HG03432 (cell line): ENCODE measurements at regions not wholly inside any gene's neighbourhood (a gene's known extent, or its start where the extent isn't known, plus 50 kb on each side); places are given as distances from the start of the nearest gene placed in this dataset.
"Not testable (repeated sequence)": the region's sequence is repeated elsewhere in the genome, so short reads cannot be mapped to it uniquely, and the experiment has no call there.

ENCODE experiments used
- ATAC-seq: cut with Tn5 transposase; IDR thresholded peaks from one replicate; pipeline ENCODE4 v1.9.1; 2021; ENCODE audit warnings: mild to moderate bottlenecking, moderate library complexity; ENCODE audit not compliant: unreplicated experiment

DNA sequence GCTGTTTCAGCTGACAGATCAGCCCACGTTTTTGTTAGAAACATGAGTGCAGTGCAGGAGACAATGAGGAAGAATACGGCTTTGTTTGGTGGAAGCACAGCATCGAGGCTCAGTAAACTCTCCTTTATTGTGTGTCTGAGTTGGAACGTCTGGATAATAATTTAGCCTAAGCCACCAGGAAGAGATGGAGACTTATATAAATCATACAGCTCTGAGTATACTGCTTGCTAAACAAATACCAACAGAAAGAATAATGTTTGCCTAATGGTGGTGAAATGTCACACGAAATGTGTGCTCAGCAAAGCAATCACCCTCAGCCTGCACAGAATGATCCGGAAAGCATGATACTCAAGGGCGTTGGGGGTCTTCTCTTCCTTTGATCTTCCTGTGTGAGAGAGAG, 664.1 kb upstream of the ADARB2 start:
- no peak for ATAC-seq

- ATAC-seq, result no peak
These were observed 662.2 kb upstream of the ADARB2 start for GRCh38 chr10:2399482-2399881.

DNA sequence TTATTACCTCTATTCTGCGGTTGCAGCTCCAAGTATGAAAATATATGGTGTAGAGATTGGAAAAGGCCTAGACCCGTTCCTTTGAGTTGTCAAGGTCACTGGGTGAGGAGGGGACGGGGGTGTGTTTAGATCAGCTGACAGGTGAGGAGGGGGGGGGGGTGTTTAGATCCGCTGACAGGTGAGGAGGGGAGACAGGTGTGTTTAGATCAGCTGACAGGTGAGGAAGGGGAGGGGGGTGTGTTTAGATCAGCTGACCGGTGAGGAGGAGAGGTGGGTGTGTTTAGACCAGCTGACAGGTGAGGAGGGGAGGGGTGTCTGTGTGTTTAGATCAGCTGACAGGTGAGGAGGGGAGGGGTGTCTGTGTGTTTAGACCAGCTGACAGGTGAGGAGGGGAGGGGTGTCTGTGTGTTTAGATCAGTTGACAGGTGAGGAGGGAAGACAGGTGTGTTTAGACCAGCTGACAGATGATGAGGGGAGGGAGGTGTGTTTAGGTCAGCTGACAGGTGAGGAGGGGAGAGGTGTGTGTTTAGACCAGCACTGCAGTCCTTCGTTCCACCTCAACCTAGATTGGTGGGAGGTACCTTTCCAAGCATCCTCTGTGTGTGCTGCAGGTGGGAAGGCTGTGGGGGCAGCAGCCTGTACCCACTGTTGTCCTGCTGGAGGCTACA, 655.0 kb upstream of the ADARB2 start:
- ATAC-seq, result no peak

DNA sequence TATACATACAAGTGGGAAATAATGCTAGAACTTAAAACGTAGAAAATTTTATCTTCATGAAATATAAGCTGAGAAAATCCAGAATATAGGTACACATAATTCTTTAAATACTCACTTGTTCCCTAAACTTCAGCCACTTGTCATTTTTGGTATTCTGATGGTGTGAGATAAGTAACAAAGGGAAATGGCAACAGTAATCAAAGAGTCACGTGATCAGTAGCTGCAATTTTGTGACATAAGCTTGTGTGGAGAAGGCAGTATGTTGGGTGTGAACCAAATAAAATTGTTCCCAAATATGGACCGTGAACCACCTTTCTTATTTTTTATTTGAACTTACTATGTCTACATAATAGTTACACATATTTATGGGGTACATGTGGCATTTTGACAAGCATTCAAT, 650.3 kb upstream of the ADARB2 start:
- no peak for ATAC-seq

- ATAC-seq, result no peak
These were observed 649.9 kb upstream of the ADARB2 start for GRCh38 chr10:2387261-2387660.

DNA sequence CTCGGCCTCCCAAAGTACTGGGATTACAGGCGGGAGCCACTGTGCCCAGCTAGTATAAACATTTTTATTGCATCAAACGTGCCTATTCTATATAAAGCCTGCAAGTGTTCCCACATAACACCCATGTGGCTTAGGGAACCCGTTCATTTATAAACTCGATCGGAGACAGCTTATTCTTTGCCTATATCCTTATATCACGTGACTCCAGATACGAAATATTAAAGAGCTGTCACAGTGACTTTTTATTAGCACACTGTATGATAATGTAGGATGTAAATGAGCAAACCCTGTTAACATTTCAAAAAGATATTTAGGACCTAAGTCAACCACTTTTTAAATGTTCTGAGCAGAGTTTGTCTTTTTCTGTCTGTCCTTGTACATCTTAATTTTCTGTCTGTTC, 642.9 kb upstream of the ADARB2 start:
- ATAC-seq, result no peak

DNA sequence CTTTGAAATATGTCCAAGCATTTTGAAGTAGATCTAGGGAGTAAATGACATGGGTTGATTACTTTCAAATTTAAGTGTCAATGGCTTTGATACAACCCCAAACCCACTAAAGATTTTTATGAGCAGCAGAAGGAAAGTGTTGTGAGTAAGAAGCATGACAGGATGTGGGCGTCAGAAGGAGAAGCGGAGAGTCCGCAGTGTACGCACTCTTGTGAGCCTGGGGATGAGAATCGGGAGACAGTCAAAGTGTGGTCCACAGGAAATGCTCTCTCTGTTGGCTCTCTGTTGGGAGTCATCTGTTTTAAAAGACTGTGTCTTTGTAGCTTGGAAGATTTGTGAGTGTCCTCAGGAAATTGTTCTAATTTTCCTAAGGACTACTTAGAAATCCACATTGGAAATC, 629.8 kb upstream of the ADARB2 start:
- no peak for ATAC-seq

DNA sequence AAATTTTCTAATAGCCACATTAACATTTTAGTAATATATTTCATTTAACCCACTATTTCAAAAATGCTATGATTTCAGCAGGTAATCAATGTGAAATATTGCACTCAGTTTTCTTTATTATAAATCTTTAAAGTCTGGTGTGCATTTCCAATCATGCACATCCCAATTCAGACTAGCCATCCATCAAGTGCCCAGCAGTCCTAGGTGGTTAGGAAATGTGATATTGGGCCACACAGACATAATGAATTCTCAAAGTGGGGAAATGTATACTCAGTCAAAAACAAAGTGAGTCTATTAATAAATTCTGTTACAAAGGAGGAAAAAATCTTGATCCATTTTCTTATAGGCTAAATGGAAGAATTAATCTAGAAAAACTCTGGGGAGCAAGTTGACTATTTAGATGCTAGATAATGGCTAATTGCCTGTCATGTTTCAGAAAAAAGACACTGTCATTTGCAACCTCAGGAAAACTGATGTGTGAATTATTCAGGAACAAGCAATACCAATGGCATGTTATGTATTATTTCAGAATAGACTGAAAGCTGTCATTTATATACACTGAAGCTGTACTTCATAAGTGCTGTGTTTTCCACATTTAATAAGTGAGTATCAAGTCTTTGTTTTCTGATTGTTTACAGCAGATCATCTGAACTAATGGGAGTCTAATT, 629.1 kb upstream of the ADARB2 start:
- ATAC-seq, result no peak

- no peak for ATAC-seq
These were observed 625.0 kb upstream of the ADARB2 start for GRCh38 chr10:2362331-2362730.

GRCh38 chr10:2358586-2358985, 621.3 kb upstream of the ADARB2 start:
- no peak for ATAC-seq

- ATAC-seq, result no peak
These were observed 619.3 kb upstream of the ADARB2 start for GRCh38 chr10:2356670-2357069.

GRCh38 chr10:2351566-2351965, 614.2 kb upstream of the ADARB2 start:
- ATAC-seq, result no peak

GRCh38 chr10:2342206-2342605, 604.9 kb upstream of the ADARB2 start:
- no peak for ATAC-seq

DNA sequence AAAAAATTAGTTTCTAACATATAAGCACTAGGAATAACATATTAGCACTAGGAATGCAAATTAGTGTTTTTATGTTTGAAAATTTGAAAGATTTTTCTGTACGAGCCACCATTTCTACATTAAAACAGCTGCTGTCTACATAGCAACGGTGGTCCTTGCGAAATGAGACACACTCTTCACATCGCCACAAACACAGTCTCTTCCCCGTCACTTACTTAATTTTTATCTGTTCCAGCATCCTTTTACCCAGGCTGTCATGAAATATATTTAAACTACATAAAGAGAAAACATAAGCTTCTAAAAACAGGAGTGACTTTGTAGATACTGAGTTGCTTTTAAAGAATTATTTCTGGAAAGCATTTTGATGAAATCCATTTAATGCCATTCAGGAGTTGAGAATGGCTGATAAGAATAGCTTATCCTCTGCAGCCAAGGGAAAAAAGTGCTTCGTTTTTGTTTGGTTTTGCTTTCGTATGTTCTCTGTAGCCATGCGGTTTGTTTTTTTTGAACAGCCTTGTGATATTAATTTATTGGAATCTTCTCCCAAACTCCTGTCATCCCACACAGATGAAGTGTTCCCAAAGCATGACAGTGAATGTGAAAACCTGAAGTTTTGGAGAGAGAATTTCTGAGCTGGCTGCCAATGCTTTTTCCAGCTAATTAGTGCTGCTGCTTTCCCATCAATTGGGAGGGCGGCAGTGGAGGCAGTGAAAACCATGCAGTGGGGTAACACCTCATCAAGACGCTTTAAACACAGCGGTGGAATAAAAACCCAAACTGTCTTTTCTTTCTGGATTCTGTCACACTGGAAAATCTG, 603.7 kb upstream of the ADARB2 start:
- ATAC-seq, result no peak

DNA sequence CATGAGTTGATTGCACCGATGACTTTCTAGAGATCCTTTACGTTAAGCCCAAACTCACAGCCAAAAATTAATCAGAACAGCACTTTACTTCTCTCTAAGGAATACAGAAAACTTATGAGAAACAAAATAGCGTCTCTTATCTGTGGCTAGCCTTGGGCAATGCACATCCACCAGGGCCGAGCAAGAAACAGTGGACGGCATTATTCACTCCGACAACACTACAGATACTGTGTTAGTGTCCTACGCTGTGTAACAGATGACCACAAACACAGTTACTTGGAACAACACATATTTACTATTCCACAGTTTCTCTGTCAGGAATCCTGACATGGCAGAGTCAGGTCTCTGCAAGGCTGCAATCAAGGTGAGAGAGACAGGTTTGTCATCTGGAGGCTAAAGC, 598.3 kb upstream of the ADARB2 start:
- ATAC-seq, result no peak

DNA sequence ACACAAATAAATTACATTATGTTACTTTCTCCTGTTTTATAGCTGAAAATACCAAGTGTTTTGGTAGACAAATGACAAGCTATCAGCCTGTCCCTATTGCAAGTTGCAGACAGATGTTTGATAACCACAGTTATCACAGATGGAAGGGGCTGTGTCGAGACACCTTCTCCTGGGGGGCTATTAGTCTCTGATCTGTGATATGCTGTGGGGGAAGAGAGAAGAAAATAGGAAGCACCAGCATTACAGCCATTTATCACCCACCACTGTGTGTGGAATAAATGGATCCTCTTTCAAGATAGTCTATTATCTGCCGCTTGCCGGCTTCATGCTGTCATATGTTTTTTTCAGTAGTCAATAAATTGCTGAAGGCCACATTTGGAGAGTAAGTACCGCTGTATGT, 597.2 kb upstream of the ADARB2 start:
- no peak for ATAC-seq

GRCh38 chr10:2329082-2329481, 591.8 kb upstream of the ADARB2 start:
- no peak for ATAC-seq

DNA sequence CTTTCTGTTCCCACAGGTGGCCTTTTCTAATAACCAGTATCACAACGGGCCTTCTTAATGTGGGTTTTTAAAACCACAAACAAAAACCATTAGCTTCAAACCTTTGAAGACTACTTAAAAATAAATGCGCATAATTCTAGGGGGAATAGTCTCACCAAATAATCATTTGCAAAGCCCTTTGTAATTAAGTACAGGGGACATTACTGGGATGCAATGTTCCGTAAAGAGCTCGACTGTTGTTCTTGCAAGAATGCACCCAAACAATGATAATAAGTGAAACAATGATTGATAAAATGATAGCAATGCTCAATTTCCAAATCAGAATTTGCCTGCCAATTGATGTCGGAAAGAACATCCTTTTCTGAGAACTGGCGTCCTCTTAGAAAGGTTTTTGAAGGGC, 589.1 kb upstream of the ADARB2 start:
- ATAC-seq, result no peak

- not testable (repeated sequence) for ATAC-seq
These were observed 577.7 kb upstream of the ADARB2 start for GRCh38 chr10:2315045-2315485.

DNA sequence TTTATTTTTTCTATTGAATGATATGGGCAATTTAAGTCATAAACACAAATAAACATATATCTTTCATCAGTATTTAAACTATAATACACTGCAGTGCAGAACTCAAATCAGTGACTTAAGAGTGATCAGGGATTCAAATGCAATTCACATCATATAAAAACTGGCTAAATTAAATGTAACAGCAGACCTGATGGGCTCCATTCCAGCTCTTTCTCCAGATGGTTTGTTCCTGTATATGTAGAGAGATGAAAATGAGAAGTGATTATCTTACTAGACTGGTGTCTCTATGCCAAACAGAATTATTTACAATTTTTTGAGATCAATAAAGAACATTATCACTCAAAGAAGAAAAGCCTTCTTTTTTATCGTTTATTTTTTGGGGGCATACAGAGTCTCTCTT, 568.8 kb upstream of the ADARB2 start:
- ATAC-seq, result no peak

GRCh38 chr10:2303169-2303568, 565.8 kb upstream of the ADARB2 start:
- no peak for ATAC-seq

GRCh38 chr10:2301227-2301626, 563.9 kb upstream of the ADARB2 start:
- no peak for ATAC-seq
